Transverse colon (tissue), 4 donors: ENCODE measurements at regions not wholly inside any gene's neighbourhood (a gene's known extent, or its start where the extent isn't known, plus 50 kb on each side); places are given as distances from the start of the nearest gene placed in this dataset.

Source experiments
- DNase-seq: peaks from one replicate; pipeline ENCODE4 v3.0.0-alpha.2; 2019
- H3K27ac ChIP-seq, 4 donors: fragments of 200-600 bp; sonication (generic); 2 replicates each; pipeline ENCODE4 v1.5.1; 2016 to 2018; ENCODE audit warnings: inconsistent platforms in 4 of 4
- H3K27me3 ChIP-seq: fragments of 200-600 bp; sonication (generic); 2 replicates; pipeline ENCODE4 v1.5.1; 2017; ENCODE audit warnings: inconsistent platforms
- H3K36me3 ChIP-seq, 4 donors: fragments of 200-600 bp; sonication (generic); 2 replicates each; pipeline ENCODE4 v1.5.1; 2017 to 2019; ENCODE audit warnings: inconsistent platforms in 4 of 4
- H3K4me1 ChIP-seq, 4 donors: fragments of 200-600 bp; sonication (generic); 2 replicates each; pipeline ENCODE4 v1.5.1; 2017 to 2020; ENCODE audit warnings: inconsistent platforms in 4 of 4
- H3K4me3 ChIP-seq, 4 donors: fragments of 200-600 bp; sonication (generic); 1 replicate in 1 of 4; 2 replicates in 3 of 4; pipeline versions ENCODE4 v1.5.1 to v1.6.1; 2017 to 2019; ENCODE audit warnings: inconsistent platforms in 4 of 4
- H3K9me3 ChIP-seq, 2 donors: fragments of 200-600 bp; sonication (generic); 2 replicates each; pipeline ENCODE4 v1.5.1; 2017 to 2019; ENCODE audit warnings: inconsistent platforms in 2 of 2
- CTCF ChIP-seq, 5 experiments: fragments of 200-600 bp in 3 of 5; fragments of 450-650 bp in 2 of 5; sonication (generic) in 3 of 5; IDR thresholded peaks; 1 replicate in 2 of 5; 2 replicates in 3 of 5; pipeline ENCODE4 v1.5.1; 2016 to 2017; ENCODE audit warnings: antibody characterized with exemption in 5 of 5, inconsistent platforms in 3 of 5, mild to moderate bottlenecking in 2 of 5, moderate library complexity in 1 of 5
- EP300 ChIP-seq: sonication (generic); formaldehyde crosslinking; IDR thresholded peaks from one replicate; pipeline ENCODE4 v1.6.1; 2017; ENCODE audit warnings: antibody characterized with exemption, low read depth
- POLR2A ChIP-seq: fragments of 450-650 bp; IDR thresholded peaks from one replicate; pipeline ENCODE4 v1.6.1; 2016; ENCODE audit warnings: antibody characterized with exemption, mild to moderate bottlenecking, moderate library complexity
- POLR2AphosphoS5 ChIP-seq, 3 donors: sonication (generic); formaldehyde crosslinking; IDR thresholded peaks; one replicate each; pipeline ENCODE4 v1.6.1; 2016; ENCODE audit warnings: antibody characterized with exemption in 3 of 3
- WGBS, 2 donors: methylation state at CpG; one replicate each; pipeline ENCODE4 v1.1.5; 2018; ENCODE audit warnings: low coverage in 1 of 2; 5-methylcytosine and 5-hydroxymethylcytosine counted together
- in situ Hi-C, 4 donors: fragments of 200-750 bp; cut with MboI; loops; one replicate each; pipeline versions ENCODE4 v1.15.0 to v1.15.1; 2017; ENCODE audit warnings: low sequenced_read_pairs in 3 of 4, low pct_ligation_motif_present in 1 of 4, low pct_unique_long_range_greater_than_20kb in 1 of 4
- intact Hi-C: fragments of 100-400 bp; cut with DNase I; formaldehyde crosslinking; loops from one replicate; pipeline ENCODE4 v1.15.1; 2023; ENCODE audit warnings: low total_unique reads

GRCh38 chr20:53738039-53738944 is 144.7 kb upstream of the ZNF217 start:
- no peak overlapping the region for H3K4me3 ChIP-seq
- in situ Hi-C loops = no loop called here

GRCh38 chr20:53737396-53738038 is 143.9 kb upstream of the ZNF217 start:
- 25 to 43% methylated on average over 1 to 8 of the region's 8 CpGs for WGBS, 2 donors
- no peak for DNase-seq
- Histone ChIP-seq H3K27ac (peak overlapping the region; percentile 34 to 71 (median 52)), H3K4me3 (no peak overlapping the region), H3K9me3 (no peaks in the 10 kb centered on the region), H3K4me1 (peaks cover 5 to 36% (median 16%) of the 10 kb centered on the region in 4 donors), H3K27me3 (no peaks in the 10 kb centered on the region), H3K36me3 (no peaks in the 10 kb centered on the region)
- intact Hi-C loops (no loop called here), in situ Hi-C loops (no loop called here)
- TF ChIP-seq POLR2A (no peak), POLR2AphosphoS5 (IDR thresholded peaks at IDR 0.05) (no peak), CTCF (IDR thresholded peaks at IDR 0.05) (no peak), EP300 (no peak)

More at GRCh38 chr20:53738039-53738944, 144.7 kb upstream of the ZNF217 start:
- intact Hi-C loops = no loop called here
- Histone ChIP-seq H3K27ac (peak overlapping the region; percentile 34 to 71 (median 42)), H3K9me3 (no peaks in the 10 kb centered on the region), H3K4me1 (peaks cover 5 to 36% (median 16%) of the 10 kb centered on the region in 4 donors), H3K36me3 (no peaks in the 10 kb centered on the region), H3K27me3 (no peaks in the 10 kb centered on the region)
- peak; percentile 47 for DNase-seq
- TF ChIP-seq POLR2A (peak; percentile 39), EP300 (no peak), POLR2AphosphoS5 (IDR thresholded peaks at IDR 0.05) (peak in 2 of 3 donors; percentile 36 to 45), CTCF (IDR thresholded peaks at IDR 0.05) (no peak)
- 47 to 67% methylated on average over 20 to 26 of the region's 26 CpGs for WGBS, 2 donors

- Histone ChIP-seq H3K36me3 (no peaks in the 10 kb centered on the region), H3K4me1 (peaks cover 5 to 36% (median 16%) of the 10 kb centered on the region in 4 donors), H3K4me3 (no peak overlapping the region), H3K27me3 (no peaks in the 10 kb centered on the region), H3K9me3 (no peaks in the 10 kb centered on the region), H3K27ac (peak overlapping the region; percentile 34 to 71 (median 52))
- no peak for TF ChIP-seq CTCF (IDR thresholded peaks at IDR 0.05)
- TF ChIP-seq POLR2AphosphoS5 (IDR thresholded peaks at IDR 0.05) = no peak
- no peak for TF ChIP-seq POLR2A
- TF ChIP-seq EP300 = no peak
- intact Hi-C loops = no loop called here
- no peak for DNase-seq
- in situ Hi-C loops = no loop called here
- 45 to 49% methylated on average over 5 to 6 of the region's 6 CpGs for WGBS, 2 donors
Measured at GRCh38 chr20:53736757-53737395, 143.2 kb upstream of the ZNF217 start.

- H3K4me3 ChIP-seq = no peak overlapping the region
- no peaks in the 10 kb centered on the region for H3K36me3 ChIP-seq
- in situ Hi-C loops (no loop called here), intact Hi-C loops (no loop called here)
- H3K9me3 ChIP-seq = no peaks in the 10 kb centered on the region
- no peak for TF ChIP-seq POLR2AphosphoS5 (IDR thresholded peaks at IDR 0.05)
- no peak for TF ChIP-seq CTCF (IDR thresholded peaks at IDR 0.05)
- no peak for TF ChIP-seq EP300
- no peak for TF ChIP-seq POLR2A
- no peaks in the 10 kb centered on the region for H3K27me3 ChIP-seq
- 71 to 77% methylated on average over 3 to 7 of the region's 7 CpGs for WGBS, 2 donors
- DNase-seq = no peak
- peak overlapping the region in 2 of 4 donors; percentile 58 to 71 for H3K27ac ChIP-seq
- H3K4me1 ChIP-seq = peaks cover 5 to 33% (median 16%) of the 10 kb centered on the region in 4 donors
Measured at GRCh38 chr20:53736122-53736756, 142.6 kb upstream of the ZNF217 start.
